PC-3 (cell line): ENCODE measurements at regions not wholly inside any gene's neighbourhood (a gene's known extent, or its start where the extent isn't known, plus 50 kb on each side); places are given as distances from the start of the nearest gene placed in this dataset.

Source experiments
- ATAC-seq: fragments of 200-7000 bp; cut with Tn5 transposase; 2 replicates; pipeline ENCODE4 v1.9.1; 2020; ENCODE audit warnings: mild to moderate bottlenecking, moderate library complexity
- BruUV-seq: library from RNA; stranded (reverse); fragments of 400-500 nt; replicated peaks from 2 replicates; lab custom pipeline; 2021; lab: Mats Ljungman, UMichigan
- CTCF ChIA-PET: fragments of 300-600 bp; sonication (Branson Sonifier 250); formaldehyde crosslinking; loops from one replicate; lab custom pipeline; 2022; ENCODE audit warnings: antibody characterized with exemption; lab: Charles Lee
- POLR2A ChIA-PET: fragments of 300-600 bp; sonication (Branson Sonifier 250); formaldehyde crosslinking; loops from one replicate; lab custom pipeline; 2022; ENCODE audit warnings: antibody characterized with exemption; ENCODE audit not compliant: unreplicated experiment; lab: Charles Lee
- DNase-seq: peaks from one replicate; pipeline ENCODE4 v3.0.0-alpha.2; 2015
- H2AFZ ChIP-seq: fragments of 300-600 bp; sonication (generic); 2 replicates; pipeline ENCODE4 v1.6.0; 2016; ENCODE audit warnings: antibody characterized with exemption, low read length
- H3F3A ChIP-seq: fragments of 300-600 bp; sonication (generic); one replicate; pipeline ENCODE4 v1.6.0; 2017; ENCODE audit warnings: antibody characterized with exemption, low read length, control low read depth, mild to moderate bottlenecking; ENCODE audit not compliant: unreplicated experiment
- H3K27ac ChIP-seq: fragments of 300-600 bp; sonication (generic); 2 replicates; pipeline ENCODE4 v1.5.1; 2016; ENCODE audit warnings: mild to moderate bottlenecking, low read length
- H3K27me3 ChIP-seq: fragments of 300-600 bp; sonication (generic); 2 replicates; pipeline ENCODE4 v1.6.1; 2016; ENCODE audit warnings: low read length, mixed read lengths
- H3K36me3 ChIP-seq: fragments of 300-600 bp; sonication (generic); 2 replicates; pipeline ENCODE4 v1.6.1; 2016; ENCODE audit warnings: low read depth, mixed run types, low read length, mixed read lengths
- H3K4me1 ChIP-seq: fragments of 300-600 bp; sonication (generic); 2 replicates; pipeline ENCODE4 v1.5.1; 2016; ENCODE audit warnings: low read length; ENCODE audit not compliant: insufficient read depth
- H3K4me2 ChIP-seq: fragments of 300-600 bp; sonication (generic); 2 replicates; pipeline ENCODE4 v1.6.0; 2016; ENCODE audit warnings: low read length
- H3K4me3 ChIP-seq: fragments of 300-600 bp; sonication (generic); 2 replicates; pipeline ENCODE4 v1.5.1; 2016; ENCODE audit warnings: mild to moderate bottlenecking, low read length, mixed read lengths
- H3K79me2 ChIP-seq: fragments of 300-600 bp; sonication (generic); 2 replicates; pipeline ENCODE4 v1.6.1; 2017; ENCODE audit warnings: low read length, mixed read lengths
- H3K9ac ChIP-seq: fragments of 300-600 bp; sonication (generic); 2 replicates; pipeline ENCODE4 v1.6.0; 2016; ENCODE audit warnings: mild to moderate bottlenecking, low read length
- H3K9me2 ChIP-seq: fragments of 300-600 bp; sonication (generic); replicated peaks from 2 replicates; pipeline ENCODE4 v1.6.1; 2016; ENCODE audit warnings: mixed run types, low read length, mixed read lengths
- H3K9me3 ChIP-seq: fragments of 300-600 bp; sonication (generic); 2 replicates; pipeline ENCODE4 v1.6.1; 2016; ENCODE audit warnings: low read length, mixed read lengths
- H4K20me1 ChIP-seq: fragments of 300-600 bp; sonication (generic); 2 replicates; pipeline ENCODE4 v1.6.1; 2016; ENCODE audit warnings: low read length, mixed read lengths
- CTCF ChIP-seq: fragments of 300-600 bp; sonication (generic); conservative IDR thresholded peaks from 2 replicates; pipeline ENCODE4 v1.5.1; 2017; ENCODE audit warnings: antibody characterized with exemption, low read depth, mild to moderate bottlenecking, low read length
- EZH2 ChIP-seq: fragments of 300-600 bp; sonication (generic); IDR thresholded peaks from one replicate; pipeline ENCODE4 v1.6.1; 2017; ENCODE audit warnings: antibody characterized with exemption, mild to moderate bottlenecking, low read length; ENCODE audit not compliant: unreplicated experiment
- EZH2phosphoT487 ChIP-seq: fragments of 300-600 bp; sonication (generic); IDR thresholded peaks from 2 replicates; pipeline ENCODE4 v1.6.1; 2018; ENCODE audit warnings: mild to moderate bottlenecking, antibody characterized with exemption, low read length, borderline replicate concordance
- intact Hi-C: fragments of 100-400 bp; cut with micrococcal nuclease; formaldehyde crosslinking; loops from 2 replicates; pipeline ENCODE4 v1.9.0; 2023

GRCh38 chr3:10577486-10577885 is 72.1 kb upstream of the ATP2B2 start:
- ChIA-PET CTCF (no interaction called here), POLR2A (no interaction called here)
- H3K4me1 ChIP-seq = no peaks in the 10 kb centered on the region
- H3K36me3 ChIP-seq = no peaks in the 10 kb centered on the region
- intact Hi-C loops = no loop called here
- no peaks in the 10 kb centered on the region for H3K9me3 ChIP-seq
- no peaks in the 10 kb centered on the region for H3K9me2 ChIP-seq
- no peak overlapping the region for H2AFZ ChIP-seq
- ATAC-seq = no peak
- H3F3A ChIP-seq = no peaks in the 10 kb centered on the region
- peaks cover 65% of the 10 kb centered on the region for H3K27me3 ChIP-seq
- no peak overlapping the region for H3K4me3 ChIP-seq
- H3K4me2 ChIP-seq = no peak overlapping the region
- DNase-seq = no peak
- no peak overlapping the region for H3K9ac ChIP-seq
- no peaks in the 10 kb centered on the region for H3K79me2 ChIP-seq
- TF ChIP-seq EZH2phosphoT487 (no peak), CTCF (no peak), EZH2 (no peak)
- no peaks in the 10 kb centered on the region for H4K20me1 ChIP-seq
- no peak overlapping the region for H3K27ac ChIP-seq
- BruUV-seq = no TSS peak

GRCh38 chr3:10580426-10580825 is 75.0 kb upstream of the ATP2B2 start:
- Histone ChIP-seq H3K9me3 (no peaks in the 10 kb centered on the region), H4K20me1 (no peaks in the 10 kb centered on the region), H2AFZ (no peak overlapping the region), H3K36me3 (no peaks in the 10 kb centered on the region), H3K27me3 (peaks cover 66% of the 10 kb centered on the region), H3K4me3 (no peak overlapping the region), H3K9ac (no peak overlapping the region), H3K27ac (no peak overlapping the region), H3K79me2 (no peaks in the 10 kb centered on the region), H3K4me1 (no peaks in the 10 kb centered on the region), H3K4me2 (no peak overlapping the region), H3K9me2 (no peaks in the 10 kb centered on the region), H3F3A (no peaks in the 10 kb centered on the region)
- ChIA-PET CTCF (no interaction called here), POLR2A (no interaction called here)
- intact Hi-C loops = no loop called here
- TF ChIP-seq CTCF (no peak), EZH2 (no peak), EZH2phosphoT487 (no peak)
- no TSS peak for BruUV-seq
- ATAC-seq (no peak), DNase-seq (no peak)

GRCh38 chr3:10581251-10581650 is 75.9 kb upstream of the ATP2B2 start:
- no peaks in the 10 kb centered on the region for H3K79me2 ChIP-seq
- no peak overlapping the region for H3K27ac ChIP-seq
- intact Hi-C loops = no loop called here
- H3K9ac ChIP-seq = no peak overlapping the region
- no peak overlapping the region for H2AFZ ChIP-seq
- H3K4me1 ChIP-seq = no peaks in the 10 kb centered on the region
- POLR2A ChIA-PET = no interaction called here
- no peaks in the 10 kb centered on the region for H3K36me3 ChIP-seq
- BruUV-seq = no TSS peak
- H3K27me3 ChIP-seq = peaks cover 74% of the 10 kb centered on the region
- no peaks in the 10 kb centered on the region for H3F3A ChIP-seq
- DNase-seq = no peak
- no peak overlapping the region for H3K4me2 ChIP-seq
- H4K20me1 ChIP-seq = no peaks in the 10 kb centered on the region
- TF ChIP-seq EZH2 (no peak), EZH2phosphoT487 (no peak), CTCF (no peak)
- no peaks in the 10 kb centered on the region for H3K9me3 ChIP-seq
- H3K9me2 ChIP-seq = no peaks in the 10 kb centered on the region
- CTCF ChIA-PET = no interaction called here
- ATAC-seq = no peak
- no peak overlapping the region for H3K4me3 ChIP-seq
